ENCODE measurements at regions not wholly inside any gene's neighbourhood (a gene's known extent, or its start where the extent isn't known, plus 50 kb on each side); places are given as distances from the start of the nearest gene placed in this dataset.

- TF ChIP-seq CTCF (IDR thresholded peaks at IDR 0.05; ENCODE audit: borderline replicate concordance, extremely low read depth, low read length, poor library complexity, severe bottlenecking) (no peak), EZH2 (IDR thresholded peaks at IDR 0.05; ENCODE audit: borderline replicate concordance, low read depth, low read length, severe bottlenecking) (no peak)
- no peak overlapping the region for H3K4me2 ChIP-seq (ENCODE audit: insufficient read depth, low read length)
- no peaks in the 10 kb centered on the region for H3K9me3 ChIP-seq (ENCODE audit: insufficient read depth, low read length, severe bottlenecking)
- H3K9ac ChIP-seq (ENCODE audit: low read depth, low read length), result no peak overlapping the region
- H3K4me3 ChIP-seq (ENCODE audit: low read depth in 1 of 2, low read length in 2 of 2), result no peak overlapping the region
- H3K27ac ChIP-seq (ENCODE audit: low read length), result no peak overlapping the region
- H3K27me3 ChIP-seq (ENCODE audit: insufficient read depth, low read length, poor library complexity), result no peaks in the 10 kb centered on the region
- ATAC-seq (ENCODE audit: insufficient read depth, low read depth), result no peak
- no peaks in the 10 kb centered on the region for H3K79me2 ChIP-seq (ENCODE audit: insufficient read depth, low read length)
- H2AFZ ChIP-seq (ENCODE audit: low read depth, low read length), result no peak overlapping the region
- no peaks in the 10 kb centered on the region for H3K36me3 ChIP-seq (ENCODE audit: insufficient read depth, low read length)
- no peaks in the 10 kb centered on the region for H3K4me1 ChIP-seq (ENCODE audit: insufficient read depth, low read length)
- no peaks in the 10 kb centered on the region for H4K20me1 ChIP-seq (ENCODE audit: insufficient read depth, low read length)
- no peak for DNase-seq
Measured at GRCh38 chr11:26086028-26086427, 245.9 kb upstream of the ANO3 start.

GRCh38 chr11:26087120-26087935 lies 244.6 kb upstream of the ANO3 start:
- Histone ChIP-seq H3K4me3 (ENCODE audit: low read depth in 1 of 2, low read length in 2 of 2) (no peak overlapping the region), H3K36me3 (ENCODE audit: insufficient read depth, low read length) (no peaks in the 10 kb centered on the region), H2AFZ (ENCODE audit: low read depth, low read length) (no peak overlapping the region), H3K9me3 (ENCODE audit: insufficient read depth, low read length, severe bottlenecking) (no peaks in the 10 kb centered on the region), H3K27ac (ENCODE audit: low read length) (no peak overlapping the region), H3K9ac (ENCODE audit: low read depth, low read length) (no peak overlapping the region), H3K4me2 (ENCODE audit: insufficient read depth, low read length) (no peak overlapping the region), H3K27me3 (ENCODE audit: insufficient read depth, low read length, poor library complexity) (no peaks in the 10 kb centered on the region), H3K4me1 (ENCODE audit: insufficient read depth, low read length) (no peaks in the 10 kb centered on the region), H3K79me2 (ENCODE audit: insufficient read depth, low read length) (no peaks in the 10 kb centered on the region), H4K20me1 (ENCODE audit: insufficient read depth, low read length) (no peaks in the 10 kb centered on the region)
- ATAC-seq (ENCODE audit: insufficient read depth, low read depth) (no peak), DNase-seq (no peak)
- TF ChIP-seq CTCF (IDR thresholded peaks at IDR 0.05; ENCODE audit: borderline replicate concordance, extremely low read depth, low read length, poor library complexity, severe bottlenecking) (no peak), EZH2 (IDR thresholded peaks at IDR 0.05; ENCODE audit: borderline replicate concordance, low read depth, low read length, severe bottlenecking) (no peak)

GRCh38 chr11:26088391-26088790 lies 243.5 kb upstream of the ANO3 start:
- ATAC-seq (ENCODE audit: insufficient read depth, low read depth), result no peak
- no peak overlapping the region for H3K9ac ChIP-seq (ENCODE audit: low read depth, low read length)
- H4K20me1 ChIP-seq (ENCODE audit: insufficient read depth, low read length), result no peaks in the 10 kb centered on the region
- no peak overlapping the region for H3K27ac ChIP-seq (ENCODE audit: low read length)
- H3K27me3 ChIP-seq (ENCODE audit: insufficient read depth, low read length, poor library complexity), result no peaks in the 10 kb centered on the region
- H2AFZ ChIP-seq (ENCODE audit: low read depth, low read length), result no peak overlapping the region
- no peaks in the 10 kb centered on the region for H3K9me3 ChIP-seq (ENCODE audit: insufficient read depth, low read length, severe bottlenecking)
- H3K4me1 ChIP-seq (ENCODE audit: insufficient read depth, low read length), result no peaks in the 10 kb centered on the region
- no peaks in the 10 kb centered on the region for H3K79me2 ChIP-seq (ENCODE audit: insufficient read depth, low read length)
- no peak overlapping the region for H3K4me2 ChIP-seq (ENCODE audit: insufficient read depth, low read length)
- no peak for DNase-seq
- TF ChIP-seq CTCF (IDR thresholded peaks at IDR 0.05; ENCODE audit: borderline replicate concordance, extremely low read depth, low read length, poor library complexity, severe bottlenecking) (no peak), EZH2 (IDR thresholded peaks at IDR 0.05; ENCODE audit: borderline replicate concordance, low read depth, low read length, severe bottlenecking) (no peak)
- H3K36me3 ChIP-seq (ENCODE audit: insufficient read depth, low read length), result no peaks in the 10 kb centered on the region
- H3K4me3 ChIP-seq (ENCODE audit: low read depth in 1 of 2, low read length in 2 of 2), result no peak overlapping the region

Measured in DND-41 (cell line).